ENCODE measurements at regions not wholly inside any gene's neighbourhood (a gene's known extent, or its start where the extent isn't known, plus 50 kb on each side); places are given as distances from the start of the nearest gene placed in this dataset.

DNA sequence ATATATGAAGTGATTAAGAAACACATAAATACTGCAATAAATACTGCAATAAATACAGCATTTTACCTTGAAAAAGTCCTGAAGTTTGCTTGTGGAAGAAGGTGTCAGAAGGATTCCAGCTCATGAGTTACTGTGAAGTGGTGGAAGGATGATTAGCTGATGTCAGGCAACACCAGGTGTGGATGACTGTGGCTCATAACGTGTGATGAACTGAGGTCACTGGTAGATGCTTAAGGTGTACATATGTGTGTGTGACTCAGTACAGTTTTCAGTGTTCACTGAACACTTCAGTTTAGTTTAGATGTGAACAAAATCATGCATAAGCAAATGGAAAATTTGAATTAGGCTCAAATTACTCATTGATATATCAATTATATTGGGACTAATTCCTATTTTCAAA lies 1045.0 kb downstream of the NTRK3 start:
- no CpG with 5 or more reads among the region's 1 CpG for WGBS, 2 experiments (ENCODE audit: extremely low coverage in 2 of 2, insufficient read length in 1 of 2)

More for the DNA sequence above, 1045.0 kb downstream of the NTRK3 start:
- Histone ChIP-seq H2BK120ac (ENCODE audit: low read depth, low read length) (no peak overlapping the region), H2BK15ac (ENCODE audit: low read depth, low read length) (no peak overlapping the region), H2BK20ac (ENCODE audit: low read depth, low read length) (no peak overlapping the region), H3K27ac (ENCODE audit: insufficient read depth, low read length) (no peak overlapping the region), H2BK5ac (ENCODE audit: low read depth, low read length, poor library complexity, severe bottlenecking) (no peak overlapping the region), H3K9me3 (ENCODE audit: control insufficient read depth, insufficient read depth, low read length) (peaks cover 6% of the 10 kb centered on the region), H3K23ac (ENCODE audit: low read depth, low read length) (no peak overlapping the region), H3K4me3 (ENCODE audit: insufficient read depth, low read depth, low read length) (no peak overlapping the region), H3K9ac (ENCODE audit: low read depth, low read length) (no peak overlapping the region), H3K36me3 (ENCODE audit: control insufficient read depth, insufficient read depth, low read length) (no peaks in the 10 kb centered on the region), H2AK5ac (ENCODE audit: low read depth, low read length) (no peak overlapping the region), H4K20me1 (ENCODE audit: insufficient read depth, low read length) (no peaks in the 10 kb centered on the region), H4K5ac (ENCODE audit: low read depth, low read length) (no peak overlapping the region), H3K4me1 (ENCODE audit: control insufficient read depth, insufficient read depth, low read length) (no peaks in the 10 kb centered on the region), H3K14ac (replicated peaks; ENCODE audit: low read depth, low read length) (no peak overlapping the region), H3K18ac (ENCODE audit: low read depth, low read length) (no peak overlapping the region), H3K56ac (ENCODE audit: extremely low read depth, insufficient read depth, low read length) (no peak overlapping the region), H4K91ac (ENCODE audit: insufficient read depth, low read depth, low read length) (no peak overlapping the region), H3K27me3 (ENCODE audit: control insufficient read depth, insufficient read depth, low read length) (no peaks in the 10 kb centered on the region), H2AFZ (replicated peaks; ENCODE audit: low read length, poor library complexity) (no peak overlapping the region), H2AK9ac (replicated peaks; ENCODE audit: low read depth, low read length, poor library complexity) (no peak overlapping the region), H4K8ac (ENCODE audit: low read depth in 2 of 2, low read length in 2 of 2) (no peak overlapping the region), H3K9me1 (ENCODE audit: insufficient read depth, low read length) (no peaks in the 10 kb centered on the region), H3K4ac (ENCODE audit: low read depth, low read length) (no peak overlapping the region), H3K79me1 (ENCODE audit: low read depth in 1 of 2, low read length in 2 of 2) (no peaks in the 10 kb centered on the region), H3K4me2 (ENCODE audit: low read depth, low read length) (no peak overlapping the region)
- BruUV-seq (replicated peaks), result no TSS peak
- intact Hi-C loops (cut with micrococcal nuclease), result no loop called here
- in situ Hi-C loops (cut with MboI; ENCODE audit: low sequenced_read_pairs), result no loop called here
- DNase-seq (no peak), ATAC-seq (ENCODE audit: low read depth) (no peak)
- ChIA-PET CTCF (no interaction called here), POLR2A (ENCODE audit: unreplicated experiment) (no interaction called here)
- TF ChIP-seq SMC3 (IDR thresholded peaks at IDR 0.05; ENCODE audit: low read depth, low read length) (no peak), NFE2L2 (IDR thresholded peaks at IDR 0.05; ENCODE audit: low read depth, low read length) (no peak), POLR2A (IDR thresholded peaks at IDR 0.05; ENCODE audit: low read depth, low read length) (no peak)
- dilution Hi-C loops (cut with HindIII; ENCODE audit: low sequenced_read_pairs, unreplicated experiment), result no loop called here
